ENCODE measurements at regions not wholly inside any gene's neighbourhood (a gene's known extent, or its start where the extent isn't known, plus 50 kb on each side); places are given as distances from the start of the nearest gene placed in this dataset.

- ATAC-seq = no peak
- no peak for TF ChIP-seq ZNF565 (CRISPR knock-in tag; conservative IDR thresholded peaks at IDR 0.05; ENCODE audit: low read depth)
- TF ChIP-seq ISL1 (CRISPR knock-in tag; IDR thresholded peaks at IDR 0.05) = no peak
- TF ChIP-seq ZC3H10 (CRISPR knock-in tag; IDR thresholded peaks at IDR 0.05) = no peak
- no peak for TF ChIP-seq POU6F1 (CRISPR knock-in tag; IDR thresholded peaks at IDR 0.05; ENCODE audit: borderline replicate concordance, low read depth)
- TF ChIP-seq ARNTL (CRISPR knock-in tag; IDR thresholded peaks at IDR 0.05; ENCODE audit: borderline replicate concordance, low read depth) = no peak
- no peak for TF ChIP-seq CSDC2 (CRISPR knock-in tag; IDR thresholded peaks at IDR 0.05)
- TF ChIP-seq ZFP30 (CRISPR knock-in tag; IDR thresholded peaks at IDR 0.05) = no peak
- no peak for TF ChIP-seq OSR1 (CRISPR knock-in tag; IDR thresholded peaks at IDR 0.05)
- TF ChIP-seq ESRRG (CRISPR knock-in tag; IDR thresholded peaks at IDR 0.05) = no peak
- TF ChIP-seq PATZ1 (CRISPR knock-in tag; IDR thresholded peaks at IDR 0.05; ENCODE audit: borderline replicate concordance) = no peak
- no peak for TF ChIP-seq BACH2 (CRISPR knock-in tag; IDR thresholded peaks at IDR 0.05; ENCODE audit: borderline replicate concordance)
- TF ChIP-seq PPARA (CRISPR knock-in tag; IDR thresholded peaks at IDR 0.05; ENCODE audit: borderline replicate concordance) = no peak
- TF ChIP-seq, protein P1, sequence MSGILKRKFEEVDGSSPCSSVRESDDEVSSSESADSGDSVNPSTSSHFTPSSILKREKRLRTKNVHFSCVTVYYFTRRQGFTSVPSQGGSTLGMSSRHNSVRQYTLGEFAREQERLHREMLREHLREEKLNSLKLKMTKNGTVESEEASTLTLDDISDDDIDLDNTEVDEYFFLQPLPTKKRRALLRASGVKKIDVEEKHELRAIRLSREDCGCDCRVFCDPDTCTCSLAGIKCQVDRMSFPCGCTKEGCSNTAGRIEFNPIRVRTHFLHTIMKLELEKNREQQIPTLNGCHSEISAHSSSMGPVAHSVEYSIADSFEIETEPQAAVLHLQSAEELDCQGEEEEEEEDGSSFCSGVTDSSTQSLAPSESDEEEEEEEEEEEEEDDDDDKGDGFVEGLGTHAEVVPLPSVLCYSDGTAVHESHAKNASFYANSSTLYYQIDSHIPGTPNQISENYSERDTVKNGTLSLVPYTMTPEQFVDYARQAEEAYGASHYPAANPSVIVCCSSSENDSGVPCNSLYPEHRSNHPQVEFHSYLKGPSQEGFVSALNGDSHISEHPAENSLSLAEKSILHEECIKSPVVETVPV (CRISPR knock-in tag; IDR thresholded peaks at IDR 0.05) = no peak
- no peak for TF ChIP-seq GLIS3 (CRISPR knock-in tag; IDR thresholded peaks at IDR 0.05)
Measured at GRCh38 chr5:152619756-152620155, 214.7 kb upstream of the NMUR2 start.

DNA sequence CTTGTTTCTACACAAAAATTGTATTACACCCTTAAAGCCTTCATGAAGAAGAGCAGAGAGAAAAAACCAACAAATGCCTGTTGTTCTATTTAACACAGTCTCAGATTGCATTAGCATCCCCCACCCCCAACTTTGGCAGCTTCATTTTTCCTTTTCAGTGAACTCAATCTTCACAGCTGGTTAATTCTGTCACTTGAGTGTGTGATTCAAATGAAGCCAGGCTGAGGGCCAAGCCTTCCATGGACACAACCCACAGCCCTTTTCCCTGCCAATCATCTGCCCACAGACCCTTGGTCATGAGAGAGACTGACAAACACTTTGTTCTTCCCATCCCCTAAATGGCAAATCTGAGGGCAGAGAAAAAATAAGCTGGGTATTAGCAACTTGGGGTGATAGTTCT is 217.5 kb upstream of the NMUR2 start:
- ATAC-seq = no peak
- TF ChIP-seq ARNTL (CRISPR knock-in tag; IDR thresholded peaks at IDR 0.05; ENCODE audit: borderline replicate concordance, low read depth) (no peak), PPARA (CRISPR knock-in tag; IDR thresholded peaks at IDR 0.05; ENCODE audit: borderline replicate concordance) (no peak), PATZ1 (CRISPR knock-in tag; IDR thresholded peaks at IDR 0.05; ENCODE audit: borderline replicate concordance) (no peak)

- ATAC-seq = no peak
- no peak for TF ChIP-seq ZFP30 (CRISPR knock-in tag; IDR thresholded peaks at IDR 0.05)
- TF ChIP-seq TSHZ2 (CRISPR knock-in tag; IDR thresholded peaks at IDR 0.05) = no peak
- no peak for TF ChIP-seq ZNF565 (CRISPR knock-in tag; conservative IDR thresholded peaks at IDR 0.05; ENCODE audit: low read depth)
- no peak for TF ChIP-seq ZNF70 (CRISPR knock-in tag; IDR thresholded peaks at IDR 0.05)
- no peak for TF ChIP-seq POU6F1 (CRISPR knock-in tag; IDR thresholded peaks at IDR 0.05; ENCODE audit: borderline replicate concordance, low read depth)
- no peak for TF ChIP-seq TOX (CRISPR knock-in tag; IDR thresholded peaks at IDR 0.05; ENCODE audit: borderline replicate concordance)
- TF ChIP-seq CREB5 (CRISPR knock-in tag; IDR thresholded peaks at IDR 0.05; ENCODE audit: low read depth) = no peak
- TF ChIP-seq RARB (CRISPR knock-in tag; IDR thresholded peaks at IDR 0.05) = no peak
- TF ChIP-seq OSR1 (CRISPR knock-in tag; IDR thresholded peaks at IDR 0.05) = no peak
- TF ChIP-seq, protein P1 (CRISPR knock-in tag; IDR thresholded peaks at IDR 0.05) = no peak
- TF ChIP-seq BACH2 (CRISPR knock-in tag; IDR thresholded peaks at IDR 0.05; ENCODE audit: borderline replicate concordance) = no peak
- TF ChIP-seq ZC3H10 (CRISPR knock-in tag; IDR thresholded peaks at IDR 0.05) = no peak
- no peak for TF ChIP-seq CSDC2 (CRISPR knock-in tag; IDR thresholded peaks at IDR 0.05)
- TF ChIP-seq ZFP3 (CRISPR knock-in tag; IDR thresholded peaks at IDR 0.05) = no peak
- no peak for TF ChIP-seq PPARA (CRISPR knock-in tag; IDR thresholded peaks at IDR 0.05; ENCODE audit: borderline replicate concordance)
- no peak for TF ChIP-seq ISL1 (CRISPR knock-in tag; IDR thresholded peaks at IDR 0.05)
- no peak for TF ChIP-seq GLIS3 (CRISPR knock-in tag; IDR thresholded peaks at IDR 0.05)
- no peak for TF ChIP-seq SNAI2 (CRISPR knock-in tag; IDR thresholded peaks at IDR 0.05)
Measured at GRCh38 chr5:152623951-152624350, 218.9 kb upstream of the NMUR2 start.
